ENCODE measurements at regions not wholly inside any gene's neighbourhood (a gene's known extent, or its start where the extent isn't known, plus 50 kb on each side); places are given as distances from the start of the nearest gene placed in this dataset.
"Not testable (repeated sequence)": the region's sequence is repeated elsewhere in the genome, so short reads cannot be mapped to it uniquely, and the experiment has no call there.

- DNase-seq (ENCODE audit: low spot score): no peak
Observed at GRCh38 chr9:1115370-1115769, 65.2 kb downstream of the DMRT2 start.

- no peak for DNase-seq (ENCODE audit: low spot score)
Observed at GRCh38 chr9:1117439-1117838, 67.3 kb downstream of the DMRT2 start.

- DNase-seq (ENCODE audit: low spot score): no peak
Observed at GRCh38 chr9:1120500-1121165, 70.5 kb downstream of the DMRT2 start.

- DNase-seq (ENCODE audit: low spot score): no peak
Observed at GRCh38 chr9:1125741-1126140, 75.6 kb downstream of the DMRT2 start.

- no peak for DNase-seq (ENCODE audit: low spot score)
Observed at GRCh38 chr9:1128046-1128445, 77.9 kb downstream of the DMRT2 start.

GRCh38 chr9:1129382-1129781 lies 79.2 kb downstream of the DMRT2 start:
- no peak for DNase-seq (ENCODE audit: low spot score)

- no peak for DNase-seq (ENCODE audit: low spot score)
Observed at GRCh38 chr9:1140057-1140456, 89.9 kb downstream of the DMRT2 start.

GRCh38 chr9:1151691-1152090 lies 101.5 kb downstream of the DMRT2 start:
- DNase-seq (ENCODE audit: low spot score): no peak

- DNase-seq (ENCODE audit: low spot score): no peak
Observed at GRCh38 chr9:1152171-1152570, 102.0 kb downstream of the DMRT2 start.

- DNase-seq (ENCODE audit: low spot score): no peak
Observed at GRCh38 chr9:1154739-1155138, 104.6 kb downstream of the DMRT2 start.

- DNase-seq (ENCODE audit: low spot score): no peak
Observed at GRCh38 chr9:1155602-1156001, 105.4 kb downstream of the DMRT2 start.

- DNase-seq (ENCODE audit: low spot score): no peak
Observed at GRCh38 chr9:1156794-1157550, 106.8 kb downstream of the DMRT2 start.

- DNase-seq (ENCODE audit: low spot score): no peak
Observed at GRCh38 chr9:1157836-1158235, 107.7 kb downstream of the DMRT2 start.

GRCh38 chr9:1170918-1171317 lies 120.8 kb downstream of the DMRT2 start:
- DNase-seq (ENCODE audit: low spot score): no peak

GRCh38 chr9:1171546-1171945 lies 121.4 kb downstream of the DMRT2 start:
- no peak for DNase-seq (ENCODE audit: low spot score)

- no peak for DNase-seq (ENCODE audit: low spot score)
Observed at GRCh38 chr9:1173211-1173610, 123.1 kb downstream of the DMRT2 start.

GRCh38 chr9:1173993-1174392 lies 123.8 kb downstream of the DMRT2 start:
- DNase-seq (ENCODE audit: low spot score): no peak

GRCh38 chr9:1179366-1179765 lies 129.2 kb downstream of the DMRT2 start:
- no peak for DNase-seq (ENCODE audit: low spot score)

- no peak for DNase-seq (ENCODE audit: low spot score)
Observed at GRCh38 chr9:1184146-1184545, 134.0 kb downstream of the DMRT2 start.

- not testable (repeated sequence) for DNase-seq (ENCODE audit: low spot score)
Observed at GRCh38 chr9:1187137-1187536, 137.0 kb downstream of the DMRT2 start.

GRCh38 chr9:1195636-1196035 lies 145.5 kb downstream of the DMRT2 start:
- DNase-seq (ENCODE audit: low spot score): not testable (repeated sequence)

GRCh38 chr9:1198085-1198484 lies 147.9 kb downstream of the DMRT2 start:
- no peak for DNase-seq (ENCODE audit: low spot score)

GRCh38 chr9:1200847-1201251 lies 150.7 kb downstream of the DMRT2 start:
- DNase-seq (ENCODE audit: low spot score): no peak

GRCh38 chr9:1201262-1201661 lies 151.1 kb downstream of the DMRT2 start:
- no peak for DNase-seq (ENCODE audit: low spot score)

Measured in hepatic stellate cell (primary cell).